B cell (primary cell): ENCODE measurements at regions not wholly inside any gene's neighbourhood (a gene's known extent, or its start where the extent isn't known, plus 50 kb on each side); places are given as distances from the start of the nearest gene placed in this dataset.

ENCODE experiments used
- ATAC-seq: fragments of 200-7000 bp; cut with Tn5 transposase; one replicate; pipeline ENCODE4 v1.10.0; 2021; ENCODE audit warnings: low read depth, mild to moderate bottlenecking, moderate number of reproducible peaks, moderate library complexity
- CTCF ChIA-PET: fragments of 350-600 bp; sonication (Branson Sonifier 250); formaldehyde crosslinking; loops from one replicate; lab custom pipeline; 2021; ENCODE audit warnings: antibody characterized with exemption, inconsistent platforms; lab: Charles Lee
- POLR2A ChIA-PET: fragments of 350-600 bp; sonication (Branson Sonifier 250); formaldehyde crosslinking; loops from one replicate; lab custom pipeline; 2021; ENCODE audit warnings: antibody characterized with exemption; lab: Charles Lee
- DNase-seq: peaks from one replicate; pipeline ENCODE4 v3.0.0; 2013
- H2AFZ ChIP-seq: 2 replicates; pipeline ENCODE4 v1.6.1; 2012; ENCODE audit warnings: mild to moderate bottlenecking, low read depth, low read length; ENCODE audit not compliant: insufficient read depth, poor library complexity, severe bottlenecking
- H3K27ac ChIP-seq, 2 donors: 1 replicate in 1 of 2; 2 replicates in 1 of 2; pipeline ENCODE4 v1.5.1; 2012 to 2013; ENCODE audit warnings: low read length in 2 of 2, mild to moderate bottlenecking in 2 of 2, moderate library complexity in 1 of 2
- H3K27me3 ChIP-seq, 4 experiments: fragments of 200-600 bp in 1 of 4; sonication (generic) in 1 of 4; replicated peaks in 1 of 4; 1 replicate in 2 of 4; 2 replicates in 2 of 4; pipeline versions ENCODE4 v1.6.1 to v1.7.0; 2013 to 2016; ENCODE audit warnings: low read length in 3 of 4, mild to moderate bottlenecking in 2 of 4, mixed read lengths in 1 of 4, moderate library complexity in 1 of 4; ENCODE audit not compliant: insufficient read depth in 4 of 4, control insufficient read depth in 3 of 4; ENCODE audit errors: control extremely low read depth in 1 of 4
- H3K36me3 ChIP-seq, 2 experiments: replicated peaks in 1 of 2; 1 replicate in 1 of 2; 2 replicates in 1 of 2; pipeline versions ENCODE4 v1.6.1 to v1.7.1; 2013; ENCODE audit warnings: low read length in 1 of 2; ENCODE audit not compliant: insufficient read depth in 2 of 2, control insufficient read depth in 1 of 2; ENCODE audit errors: control extremely low read depth in 1 of 2, extremely low read depth in 1 of 2
- H3K4me1 ChIP-seq, 2 donors: fragments of 200-600 bp in 1 of 2; sonication (generic) in 1 of 2; 1 replicate in 1 of 2; 2 replicates in 1 of 2; pipeline versions ENCODE4 v1.5.1 to v1.6.1; 2013 to 2017; ENCODE audit warnings: low read length in 2 of 2; ENCODE audit not compliant: control insufficient read depth in 2 of 2, insufficient read depth in 2 of 2
- H3K4me2 ChIP-seq: replicated peaks from 2 replicates; pipeline ENCODE3; 2012; ENCODE audit warnings: mild to moderate bottlenecking, low read depth, low read length; ENCODE audit not compliant: poor library complexity, severe bottlenecking
- H3K4me3 ChIP-seq, 5 experiments: fragments of 200-600 bp in 1 of 5; sonication (generic) in 1 of 5; 1 replicate in 3 of 5; 2 replicates in 2 of 5; pipeline versions ENCODE4 v1.5.1 to v1.7.0; 2011 to 2016; ENCODE audit warnings: low read length in 4 of 5, mild to moderate bottlenecking in 4 of 5, low read depth in 2 of 5, control low read depth in 1 of 5, moderate library complexity in 1 of 5; ENCODE audit not compliant: insufficient read depth in 1 of 5; ENCODE audit errors: control extremely low read depth in 1 of 5, extremely low read depth in 1 of 5
- H3K79me2 ChIP-seq: fragments of 200-600 bp; sonication (generic); one replicate; pipeline ENCODE4 v1.6.0; 2016; ENCODE audit warnings: low read length; ENCODE audit not compliant: control insufficient read depth, insufficient read depth
- H3K9ac ChIP-seq: fragments of 200-600 bp; sonication (generic); 2 replicates; pipeline ENCODE4 v1.6.1; 2017; ENCODE audit warnings: mild to moderate bottlenecking, low read length, moderate library complexity
- H3K9me3 ChIP-seq, 3 donors: one replicate each; pipeline versions ENCODE4 v1.6.1 to v1.7.1; 2013; ENCODE audit warnings: low read length in 2 of 3; ENCODE audit not compliant: control insufficient read depth in 2 of 3, insufficient read depth in 1 of 3; ENCODE audit errors: control extremely low read depth in 1 of 3
- H4K20me1 ChIP-seq: 2 replicates; pipeline ENCODE4 v1.6.0; 2012; ENCODE audit warnings: mild to moderate bottlenecking, low read length; ENCODE audit not compliant: insufficient read depth, control insufficient read depth, poor library complexity, severe bottlenecking
- H3K27ac Mint-ChIP-seq: one replicate; pipeline ENCODE4 v1.8.0; 2021; ENCODE audit warnings: mixed read lengths
- H3K27me3 Mint-ChIP-seq: one replicate; pipeline ENCODE4 v1.8.0; 2021; ENCODE audit warnings: mixed read lengths
- H3K4me1 Mint-ChIP-seq: one replicate; pipeline ENCODE4 v1.8.0; 2021; ENCODE audit warnings: mixed read lengths
- H3K4me3 Mint-ChIP-seq: one replicate; pipeline ENCODE4 v1.8.0; 2021; ENCODE audit warnings: mixed read lengths
- H3K9me3 Mint-ChIP-seq: one replicate; pipeline ENCODE4 v1.8.0; 2022; ENCODE audit warnings: mixed read lengths; ENCODE audit not compliant: insufficient read depth
- CTCF ChIP-seq: fragments of 200-600 bp; IDR thresholded peaks from one replicate; pipeline ENCODE4 v1.8.0; 2022; ENCODE audit warnings: antibody characterized with exemption, mild to moderate bottlenecking
- EZH2 ChIP-seq: IDR thresholded peaks from 2 replicates; pipeline ENCODE4 v1.6.1; 2012; ENCODE audit warnings: borderline replicate concordance, low read depth, mild to moderate bottlenecking, moderate library complexity, low read length; ENCODE audit not compliant: insufficient read depth, poor library complexity, severe bottlenecking
- WGBS: methylation state at CpG from one replicate; pipeline ENCODE4 v1.1.5; 2013; ENCODE audit warnings: missing lambda C conversion rate; ENCODE audit not compliant: insufficient coverage; 5-methylcytosine and 5-hydroxymethylcytosine counted together
- intact Hi-C: fragments of 100-400 bp; cut with micrococcal nuclease; formaldehyde crosslinking; loops from one replicate; pipeline ENCODE4 v1.10.0; 2022

GRCh38 chr4:154916068-154916467 lies 135.0 kb downstream of the RBM46 start:
- CTCF ChIA-PET, result no interaction called here
- POLR2A ChIA-PET, result no interaction called here
- TF ChIP-seq EZH2 (no peak), CTCF (no peak)
- Mint-ChIP-seq H3K9me3 (no peaks in the 10 kb centered on the region), H3K27ac (no peak overlapping the region), H3K4me3 (no peak overlapping the region), H3K27me3 (no peaks in the 10 kb centered on the region), H3K4me1 (no peaks in the 10 kb centered on the region)
- 93% methylated on average over 2 of the region's 3 CpGs for WGBS
- Histone ChIP-seq H3K4me1 (no peaks in the 10 kb centered on the region), H3K9ac (no peak overlapping the region), H3K36me3 (no peaks in the 10 kb centered on the region), H3K4me3 (no peak overlapping the region), H2AFZ (no peak overlapping the region), H3K79me2 (no peaks in the 10 kb centered on the region), H3K27me3 (no peaks in the 10 kb centered on the region), H3K9me3 (peaks cover 0 to 3% (median 0%) of the 10 kb centered on the region in 3 donors), H3K4me2 (no peak overlapping the region), H3K27ac (no peak overlapping the region), H4K20me1 (no peaks in the 10 kb centered on the region)
- intact Hi-C loops, result no loop called here
- ATAC-seq (no peak), DNase-seq (no peak)

- Histone ChIP-seq H3K9ac (no peak overlapping the region), H3K9me3 (peaks cover 0 to 15% (median 0%) of the 10 kb centered on the region in 3 donors), H3K4me1 (no peaks in the 10 kb centered on the region), H3K27ac (no peak overlapping the region), H3K36me3 (no peaks in the 10 kb centered on the region), H3K4me3 (no peak overlapping the region), H4K20me1 (no peaks in the 10 kb centered on the region), H3K27me3 (no peaks in the 10 kb centered on the region), H2AFZ (no peak overlapping the region), H3K79me2 (no peaks in the 10 kb centered on the region), H3K4me2 (no peak overlapping the region)
- no peak for ATAC-seq
- ChIA-PET CTCF (no interaction called here), POLR2A (no interaction called here)
- no peak for TF ChIP-seq EZH2
- TF ChIP-seq CTCF, result no peak
- WGBS, result 100% methylated on average over 2 of the region's 3 CpGs
- Mint-ChIP-seq H3K27me3 (peaks cover 3% of the 10 kb centered on the region), H3K4me1 (no peaks in the 10 kb centered on the region), H3K9me3 (peaks cover 3% of the 10 kb centered on the region), H3K4me3 (no peak overlapping the region), H3K27ac (no peak overlapping the region)
- no peak for DNase-seq
- intact Hi-C loops, result no loop called here
These were observed 146.1 kb downstream of the RBM46 start for GRCh38 chr4:154927126-154927680.
